Osteocyte (in vitro differentiated cells): ENCODE measurements at regions not wholly inside any gene's neighbourhood (a gene's known extent, or its start where the extent isn't known, plus 50 kb on each side); places are given as distances from the start of the nearest gene placed in this dataset.

Source experiments
- DNase-seq: peaks from one replicate; pipeline ENCODE4 v3.0.0; 2021; ENCODE audit warnings: mixed read lengths; ENCODE audit not compliant: unreplicated experiment; ENCODE audit errors: extremely low spot score
- H3K27ac Mint-ChIP-seq: one replicate; pipeline ENCODE4 v1.8.0; 2021; ENCODE audit warnings: mild to moderate bottlenecking, mixed read lengths; ENCODE audit not compliant: unreplicated experiment
- H3K27me3 Mint-ChIP-seq: one replicate; pipeline ENCODE4 v1.8.0; 2021; ENCODE audit warnings: mixed read lengths; ENCODE audit not compliant: unreplicated experiment
- H3K36me3 Mint-ChIP-seq: one replicate; pipeline ENCODE4 v1.8.0; 2021; ENCODE audit warnings: mixed read lengths; ENCODE audit not compliant: unreplicated experiment
- H3K4me1 Mint-ChIP-seq: one replicate; pipeline ENCODE4 v1.8.0; 2021; ENCODE audit warnings: mixed read lengths; ENCODE audit not compliant: unreplicated experiment
- H3K4me3 Mint-ChIP-seq: one replicate; pipeline ENCODE4 v1.8.0; 2021; ENCODE audit warnings: mild to moderate bottlenecking, moderate library complexity, mixed read lengths; ENCODE audit not compliant: unreplicated experiment
- H3K9me3 Mint-ChIP-seq: one replicate; pipeline ENCODE4 v1.8.0; 2021; ENCODE audit warnings: mixed read lengths; ENCODE audit not compliant: unreplicated experiment
- TF ChIP-seq, protein P1 (sequence below): fragments of 200-600 bp; sonication (generic); IDR thresholded peaks from 2 replicates; pipeline ENCODE4 v1.5.0; 2021; ENCODE audit warnings: antibody characterized with exemption, mild to moderate bottlenecking, moderate library complexity

DNA sequence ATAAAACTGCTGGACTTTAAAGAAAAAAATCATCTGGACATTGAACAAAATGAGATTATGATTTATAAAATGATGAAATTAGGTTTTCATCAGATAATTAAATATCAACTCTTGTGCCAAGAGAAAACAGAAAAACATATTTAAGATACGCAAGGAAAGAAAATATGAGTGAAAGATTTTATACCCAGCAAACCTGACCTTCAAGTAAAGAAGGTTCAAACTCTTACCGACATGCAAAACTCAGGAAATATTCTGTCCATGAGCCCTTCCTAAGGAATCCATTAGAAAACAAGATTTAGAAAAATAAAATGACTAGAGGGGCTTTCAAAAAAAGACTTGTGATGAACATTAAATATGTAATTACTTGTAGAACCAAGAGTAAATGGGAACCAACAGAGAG, 257.2 kb upstream of the ARID1B start:
- H3K27me3 Mint-ChIP-seq: peaks cover 2% of the 10 kb centered on the region
- no peak overlapping the region for H3K27ac Mint-ChIP-seq
- H3K36me3 Mint-ChIP-seq: peaks cover 3% of the 10 kb centered on the region
- peaks cover 17% of the 10 kb centered on the region for H3K9me3 Mint-ChIP-seq
- H3K4me1 Mint-ChIP-seq: no peaks in the 10 kb centered on the region
- no peak for DNase-seq
- no peak overlapping the region for H3K4me3 Mint-ChIP-seq
- TF ChIP-seq, protein P1, sequence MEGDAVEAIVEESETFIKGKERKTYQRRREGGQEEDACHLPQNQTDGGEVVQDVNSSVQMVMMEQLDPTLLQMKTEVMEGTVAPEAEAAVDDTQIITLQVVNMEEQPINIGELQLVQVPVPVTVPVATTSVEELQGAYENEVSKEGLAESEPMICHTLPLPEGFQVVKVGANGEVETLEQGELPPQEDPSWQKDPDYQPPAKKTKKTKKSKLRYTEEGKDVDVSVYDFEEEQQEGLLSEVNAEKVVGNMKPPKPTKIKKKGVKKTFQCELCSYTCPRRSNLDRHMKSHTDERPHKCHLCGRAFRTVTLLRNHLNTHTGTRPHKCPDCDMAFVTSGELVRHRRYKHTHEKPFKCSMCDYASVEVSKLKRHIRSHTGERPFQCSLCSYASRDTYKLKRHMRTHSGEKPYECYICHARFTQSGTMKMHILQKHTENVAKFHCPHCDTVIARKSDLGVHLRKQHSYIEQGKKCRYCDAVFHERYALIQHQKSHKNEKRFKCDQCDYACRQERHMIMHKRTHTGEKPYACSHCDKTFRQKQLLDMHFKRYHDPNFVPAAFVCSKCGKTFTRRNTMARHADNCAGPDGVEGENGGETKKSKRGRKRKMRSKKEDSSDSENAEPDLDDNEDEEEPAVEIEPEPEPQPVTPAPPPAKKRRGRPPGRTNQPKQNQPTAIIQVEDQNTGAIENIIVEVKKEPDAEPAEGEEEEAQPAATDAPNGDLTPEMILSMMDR: no peak

DNA sequence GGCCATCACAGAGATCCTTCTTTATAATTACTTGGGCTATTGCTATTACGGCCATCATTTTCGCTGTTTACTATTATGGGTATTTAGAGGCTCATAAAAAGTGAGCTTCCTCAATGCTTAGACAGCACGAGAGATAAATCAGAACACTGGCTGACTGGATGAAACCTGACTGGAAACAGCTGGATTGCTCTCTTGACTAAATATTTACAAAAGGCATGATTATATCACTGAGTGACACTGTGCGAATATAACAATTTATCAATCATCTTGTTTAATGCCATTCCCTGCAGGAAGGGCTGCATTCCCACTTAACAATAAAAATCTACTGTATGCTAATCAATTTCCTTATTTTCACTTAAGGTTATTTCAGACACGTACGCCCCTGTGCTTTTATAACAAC, 260.1 kb upstream of the ARID1B start:
- Mint-ChIP-seq H3K36me3 (peaks cover 3% of the 10 kb centered on the region), H3K4me3 (no peak overlapping the region), H3K9me3 (peaks cover 12% of the 10 kb centered on the region), H3K27ac (no peak overlapping the region), H3K4me1 (no peaks in the 10 kb centered on the region), H3K27me3 (peaks cover 5% of the 10 kb centered on the region)
- no peak for DNase-seq
- TF ChIP-seq, protein P1: no peak

DNA sequence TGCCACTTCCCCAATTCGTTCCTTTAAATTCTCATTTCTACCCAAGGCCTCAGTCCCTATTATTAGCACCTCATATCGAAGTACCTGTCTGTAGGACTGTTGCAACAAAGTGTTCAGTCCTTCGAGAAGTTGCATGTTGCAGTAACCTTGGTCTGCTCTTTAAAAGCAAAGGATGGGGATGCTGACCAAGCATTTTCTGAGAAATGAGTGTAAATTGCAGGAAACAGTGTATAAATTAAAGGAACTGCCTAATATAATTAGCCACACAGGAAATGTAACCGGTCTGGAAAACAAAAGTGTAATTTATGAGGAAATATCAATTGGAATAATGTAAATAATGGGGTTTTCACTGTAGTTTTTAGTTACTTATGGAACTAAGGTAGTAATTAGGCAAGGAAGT, 261.9 kb upstream of the ARID1B start:
- Mint-ChIP-seq H3K4me3 (no peak overlapping the region), H3K36me3 (peaks cover 3% of the 10 kb centered on the region), H3K27ac (no peak overlapping the region), H3K9me3 (peaks cover 11% of the 10 kb centered on the region), H3K27me3 (peaks cover 5% of the 10 kb centered on the region), H3K4me1 (no peaks in the 10 kb centered on the region)
- TF ChIP-seq, protein P1: no peak
- DNase-seq: no peak

DNA sequence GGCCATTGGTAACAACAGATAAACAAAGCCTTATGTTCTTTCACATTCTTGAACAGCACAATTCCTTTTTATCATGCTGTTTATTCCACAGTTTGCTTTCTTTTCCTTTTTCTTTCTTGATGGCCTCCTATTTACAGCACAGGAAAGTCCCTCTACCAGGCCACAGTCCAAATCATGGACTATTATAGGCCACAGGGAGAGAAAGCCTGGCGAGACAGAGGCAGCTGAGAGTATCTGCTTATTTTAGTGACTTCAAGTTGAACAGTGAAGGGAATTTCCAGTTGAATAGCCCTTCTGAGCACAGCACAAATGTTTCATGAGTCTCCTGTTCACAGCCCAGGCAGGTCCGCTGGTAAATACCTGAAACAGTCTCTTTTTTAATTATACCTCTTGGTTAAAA, 263.7 kb upstream of the ARID1B start:
- H3K4me1 Mint-ChIP-seq: no peaks in the 10 kb centered on the region
- no peak overlapping the region for H3K4me3 Mint-ChIP-seq
- peaks cover 2% of the 10 kb centered on the region for H3K9me3 Mint-ChIP-seq
- H3K27me3 Mint-ChIP-seq: peaks cover 5% of the 10 kb centered on the region
- H3K36me3 Mint-ChIP-seq: no peaks in the 10 kb centered on the region
- no peak overlapping the region for H3K27ac Mint-ChIP-seq
- no peak for DNase-seq
- TF ChIP-seq, protein P1: no peak

DNA sequence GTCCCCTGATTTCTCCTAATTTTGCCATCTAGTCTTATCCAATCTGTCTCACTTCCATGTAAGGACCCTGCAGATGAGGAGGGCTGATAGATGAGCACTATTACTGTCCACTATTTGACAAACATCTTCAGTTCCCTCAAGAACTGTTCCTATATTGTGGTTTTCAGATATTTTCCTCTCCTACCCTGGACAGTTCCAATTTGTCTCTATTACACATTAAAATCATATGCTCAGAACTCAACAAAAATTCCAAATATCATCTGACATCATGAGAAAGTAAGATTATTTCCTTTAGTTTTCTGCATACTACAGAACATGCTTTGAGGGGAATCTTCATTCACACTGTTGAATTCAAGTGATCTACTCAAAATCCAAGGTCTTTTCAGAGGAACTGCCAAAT, 265.6 kb upstream of the ARID1B start:
- Mint-ChIP-seq H3K27ac (no peak overlapping the region), H3K4me1 (no peaks in the 10 kb centered on the region), H3K9me3 (no peaks in the 10 kb centered on the region), H3K36me3 (no peaks in the 10 kb centered on the region), H3K4me3 (no peak overlapping the region), H3K27me3 (peaks cover 10% of the 10 kb centered on the region)
- no peak for DNase-seq
- TF ChIP-seq, protein P1: no peak
